Astrocyte of the spinal cord (primary cell): ENCODE measurements at regions not wholly inside any gene's neighbourhood (a gene's known extent, or its start where the extent isn't known, plus 50 kb on each side); places are given as distances from the start of the nearest gene placed in this dataset.
"Not testable (repeated sequence)": the region's sequence is repeated elsewhere in the genome, so short reads cannot be mapped to it uniquely, and the experiment has no call there.

ENCODE experiments used
- DNase-seq: peaks from one replicate; pipeline ENCODE4 v3.0.0; 2011; ENCODE audit warnings: low read depth, low spot score
- H3K4me3 ChIP-seq: 2 replicates; pipeline ENCODE4 v1.5.1; 2011; ENCODE audit warnings: low read depth, mild to moderate bottlenecking, low read length, moderate library complexity
- CTCF ChIP-seq: IDR thresholded peaks from 2 replicates; pipeline ENCODE4 v1.5.1; 2012; ENCODE audit warnings: low read depth, mild to moderate bottlenecking, low read length, inconsistent platforms
- in situ Hi-C: cut with HindIII; loops from 2 replicates; pipeline ENCODE4 v1.10.0; 2017; ENCODE audit warnings: low sequenced_read_pairs

DNA sequence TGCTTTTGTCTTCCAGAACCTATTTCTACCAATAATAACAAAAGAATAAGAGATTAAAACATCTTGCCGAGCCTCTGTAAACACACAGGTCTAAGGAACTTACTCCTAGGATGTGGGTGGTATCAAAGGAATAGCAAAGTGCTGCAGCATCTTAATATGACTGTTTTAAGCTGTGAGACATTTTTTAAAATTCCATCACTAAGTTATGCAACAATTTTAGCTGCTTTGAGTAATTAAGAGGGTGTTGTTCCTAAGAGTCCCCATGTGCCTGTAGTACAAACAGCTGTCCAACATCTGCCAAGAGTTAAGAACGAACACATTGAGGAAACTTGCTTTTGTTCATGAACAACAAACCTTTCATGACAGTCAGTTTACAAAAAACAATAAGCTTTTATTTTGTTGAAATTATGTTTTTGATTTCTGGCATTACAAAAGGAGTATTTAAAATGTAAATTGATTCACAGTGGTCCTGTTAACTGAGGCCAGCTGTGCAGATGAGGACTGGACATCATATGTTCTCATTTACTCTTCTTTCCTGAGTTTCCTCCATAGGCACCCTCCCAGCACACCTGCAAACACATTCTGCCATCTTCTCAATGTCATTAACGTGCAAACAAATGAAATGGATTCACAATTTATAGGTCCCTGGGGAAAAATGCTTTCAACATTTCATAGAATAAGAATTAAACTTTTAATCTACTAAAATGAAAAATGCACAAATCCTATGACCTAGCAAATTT, 337.3 kb upstream of the ARHGEF26 start:
- TF ChIP-seq CTCF = no peak
- H3K4me3 ChIP-seq = no peak overlapping the region
- no peak for DNase-seq
- in situ Hi-C loops = no loop called here

- no peak for TF ChIP-seq CTCF
- in situ Hi-C loops = no loop called here
- H3K4me3 ChIP-seq = no peak overlapping the region
- no peak for DNase-seq
Observed at GRCh38 chr3:153785901-153786300, 335.3 kb upstream of the ARHGEF26 start.

GRCh38 chr3:153789380-153789779, 331.8 kb upstream of the ARHGEF26 start:
- no peak for TF ChIP-seq CTCF

GRCh38 chr3:153797056-153797455, 324.1 kb upstream of the ARHGEF26 start:
- in situ Hi-C loops, DNase-seq, H3K4me3 ChIP-seq: not testable (repeated sequence)

More at GRCh38 chr3:153789380-153789779, 331.8 kb upstream of the ARHGEF26 start:
- no peak overlapping the region for H3K4me3 ChIP-seq
- in situ Hi-C loops = no loop called here
- no peak for DNase-seq

DNA sequence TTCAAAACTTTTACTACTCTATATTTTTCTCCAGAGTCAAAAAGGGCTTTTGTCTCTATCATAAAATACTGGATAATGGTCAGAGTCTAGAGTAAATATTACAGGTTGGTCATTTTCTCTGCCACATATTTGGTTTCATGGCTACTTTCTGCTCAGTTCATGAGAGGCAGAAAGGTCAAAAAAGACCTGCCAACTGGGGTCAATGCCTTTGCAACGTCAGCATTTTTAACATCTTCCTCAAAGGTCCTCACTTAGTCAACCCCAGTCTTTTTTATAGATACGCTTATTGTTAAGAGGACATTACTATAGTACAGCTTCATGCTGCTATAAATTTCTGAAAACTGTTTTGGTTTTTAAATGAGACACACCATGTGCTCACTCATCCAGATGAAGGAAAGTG, 312.1 kb upstream of the ARHGEF26 start:
- TF ChIP-seq CTCF = no peak
- in situ Hi-C loops = no loop called here
- no peak for DNase-seq
- no peak overlapping the region for H3K4me3 ChIP-seq

- TF ChIP-seq CTCF = no peak
- in situ Hi-C loops = no loop called here
- no peak for DNase-seq
- H3K4me3 ChIP-seq = no peak overlapping the region
Observed at GRCh38 chr3:153818338-153818737, 302.9 kb upstream of the ARHGEF26 start.

DNA sequence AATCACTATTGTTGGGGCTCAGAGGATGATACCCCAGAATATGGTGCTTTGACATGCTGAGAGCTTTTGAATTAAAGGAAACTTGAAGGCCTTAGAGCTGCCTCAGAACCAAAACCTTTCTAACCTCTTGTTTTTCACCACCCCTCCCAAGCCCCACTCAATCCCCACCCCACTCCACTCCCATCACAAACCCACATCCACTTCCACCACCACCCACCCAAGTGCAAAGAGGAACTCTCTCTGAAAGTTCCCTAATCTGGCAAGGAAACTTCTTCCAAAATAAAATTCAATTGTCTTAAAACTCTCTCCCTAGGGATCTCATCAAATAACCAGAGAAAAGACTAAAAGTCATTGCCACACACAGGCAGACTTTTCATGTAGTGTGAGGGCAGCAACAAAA, 301.2 kb upstream of the ARHGEF26 start:
- no peak for TF ChIP-seq CTCF
- H3K4me3 ChIP-seq = no peak overlapping the region
- in situ Hi-C loops = no loop called here
- DNase-seq = no peak

DNA sequence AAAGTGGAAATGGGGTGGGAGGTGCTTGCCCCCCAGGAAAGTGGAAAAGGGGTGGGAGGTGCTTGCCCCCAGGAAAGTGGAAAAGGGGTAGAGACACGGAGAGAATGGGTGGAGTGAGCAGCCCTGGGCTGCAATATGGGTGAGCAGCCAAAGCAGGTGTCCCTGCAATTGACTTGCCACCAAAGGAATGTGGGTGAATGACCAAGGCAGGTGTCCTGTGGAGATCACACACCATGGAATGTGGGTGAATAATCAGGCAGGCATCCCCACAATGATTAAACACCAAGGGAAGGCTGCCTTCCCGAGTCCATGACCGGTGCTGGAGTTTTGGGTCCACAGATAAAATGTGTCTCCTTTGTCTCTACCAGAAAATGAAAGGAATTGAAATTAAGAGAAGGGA, 292.8 kb upstream of the ARHGEF26 start:
- in situ Hi-C loops, H3K4me3 ChIP-seq: not testable (repeated sequence)
- peak; percentile 3 for DNase-seq
